NCI-H2196 (cell line): ENCODE measurements at regions not wholly inside any gene's neighbourhood (a gene's known extent, or its start where the extent isn't known, plus 50 kb on each side); places are given as distances from the start of the nearest gene placed in this dataset.

Experiments used
- DNase-seq: peaks from one replicate; lab custom pipeline; 2025; ENCODE audit not compliant: unreplicated experiment; lab: John Stamatoyannopoulos, UW

- no peak for DNase-seq
Measured at GRCh38 chr14:53564870-53565269, 391.8 kb downstream of the BMP4 start.

- DNase-seq: no peak
Measured at GRCh38 chr14:53563628-53564027, 393.0 kb downstream of the BMP4 start.

- no peak for DNase-seq
Measured at GRCh38 chr14:53553221-53553620, 400.1 kb upstream of the DDHD1 start.

- DNase-seq: no peak
Measured at GRCh38 chr14:53551862-53552261, 398.7 kb upstream of the DDHD1 start.

GRCh38 chr14:53550776-53551175 is 397.7 kb upstream of the DDHD1 start:
- DNase-seq: no peak

- no peak for DNase-seq
Measured at GRCh38 chr14:53549956-53550355, 396.8 kb upstream of the DDHD1 start.

GRCh38 chr14:53547593-53547992 is 394.5 kb upstream of the DDHD1 start:
- DNase-seq: no peak

GRCh38 chr14:53545217-53545616 is 392.1 kb upstream of the DDHD1 start:
- DNase-seq: no peak

- peak; percentile 3 for DNase-seq
Measured at GRCh38 chr14:53542732-53543131, 389.6 kb upstream of the DDHD1 start.

GRCh38 chr14:53541411-53541810 is 388.3 kb upstream of the DDHD1 start:
- no peak for DNase-seq

GRCh38 chr14:53539489-53540126 is 386.5 kb upstream of the DDHD1 start:
- DNase-seq: peak; percentile 60

GRCh38 chr14:53538316-53538881 is 385.3 kb upstream of the DDHD1 start:
- no peak for DNase-seq

GRCh38 chr14:53537422-53538315 is 384.5 kb upstream of the DDHD1 start:
- no peak for DNase-seq

GRCh38 chr14:53536446-53536845 is 383.3 kb upstream of the DDHD1 start:
- no peak for DNase-seq

GRCh38 chr14:53534841-53535240 is 381.7 kb upstream of the DDHD1 start:
- DNase-seq: no peak

GRCh38 chr14:53533384-53533970 is 380.4 kb upstream of the DDHD1 start:
- DNase-seq: no peak

- no peak for DNase-seq
Measured at GRCh38 chr14:53532853-53533252, 379.7 kb upstream of the DDHD1 start.

GRCh38 chr14:53531730-53532129 is 378.6 kb upstream of the DDHD1 start:
- no peak for DNase-seq

GRCh38 chr14:53531156-53531555 is 378.0 kb upstream of the DDHD1 start:
- DNase-seq: no peak

GRCh38 chr14:53529519-53529918 is 376.4 kb upstream of the DDHD1 start:
- DNase-seq: no peak

GRCh38 chr14:53528185-53528671 is 375.1 kb upstream of the DDHD1 start:
- DNase-seq: no peak

GRCh38 chr14:53526200-53526599 is 373.1 kb upstream of the DDHD1 start:
- DNase-seq: no peak
